ENCODE measurements at regions not wholly inside any gene's neighbourhood (a gene's known extent, or its start where the extent isn't known, plus 50 kb on each side); places are given as distances from the start of the nearest gene placed in this dataset.

DNA sequence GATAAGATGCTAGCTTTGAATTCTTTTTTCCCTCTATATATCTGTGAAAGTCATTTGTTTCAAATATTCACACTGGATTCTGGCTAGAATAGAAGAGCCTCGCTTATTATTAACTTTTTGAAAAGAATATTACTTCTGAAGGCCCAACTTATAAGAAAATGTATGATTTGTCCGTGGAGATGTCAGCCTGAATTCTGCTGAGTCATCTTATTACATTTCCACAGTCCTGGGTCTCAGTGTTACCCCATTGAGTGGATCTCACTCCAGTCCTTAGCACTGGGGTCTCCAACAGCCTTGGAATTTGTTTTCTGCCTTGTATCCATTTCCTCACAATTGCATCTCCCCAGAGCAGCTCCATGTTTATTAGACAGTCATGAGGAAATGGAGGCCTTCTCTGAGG lies 907.9 kb downstream of the VRK1 start:
- no peak for TF ChIP-seq CTCF (conservative IDR thresholded peaks at IDR 0.05)
- H3K27ac ChIP-seq, result no peak overlapping the region

GRCh38 chr14:97705976-97706375 lies 908.8 kb downstream of the VRK1 start:
- H3K27ac ChIP-seq, result no peak overlapping the region
- TF ChIP-seq ZFX (IDR thresholded peaks at IDR 0.05) (no peak), CTCF (conservative IDR thresholded peaks at IDR 0.05) (no peak)

GRCh38 chr14:97706819-97707218 lies 909.6 kb downstream of the VRK1 start:
- H3K27ac ChIP-seq, result no peak overlapping the region
- no peak for TF ChIP-seq ZFX (IDR thresholded peaks at IDR 0.05)
- TF ChIP-seq CTCF (conservative IDR thresholded peaks at IDR 0.05), result no peak

- H3K27ac ChIP-seq, result no peak overlapping the region
- TF ChIP-seq ZFX (IDR thresholded peaks at IDR 0.05) (no peak), CTCF (conservative IDR thresholded peaks at IDR 0.05) (no peak; the same call in 1 of the 2 replicates)
Measured at GRCh38 chr14:97707603-97708002, 910.4 kb downstream of the VRK1 start.

GRCh38 chr14:97709552-97709951 lies 912.4 kb downstream of the VRK1 start:
- no peak for TF ChIP-seq CTCF (conservative IDR thresholded peaks at IDR 0.05)
- no peak for TF ChIP-seq ZFX (IDR thresholded peaks at IDR 0.05)
- no peak overlapping the region for H3K27ac ChIP-seq

- no peak overlapping the region for H3K27ac ChIP-seq
- no peak for TF ChIP-seq CTCF (conservative IDR thresholded peaks at IDR 0.05)
- no peak for TF ChIP-seq ZFX (IDR thresholded peaks at IDR 0.05)
Measured at GRCh38 chr14:97710726-97711125, 913.5 kb downstream of the VRK1 start.

- H3K27ac ChIP-seq, result no peak overlapping the region
- TF ChIP-seq CTCF (conservative IDR thresholded peaks at IDR 0.05) (no peak), ZFX (IDR thresholded peaks at IDR 0.05) (no peak)
Measured at GRCh38 chr14:97712471-97712870, 915.3 kb downstream of the VRK1 start.
